ENCODE measurements at regions not wholly inside any gene's neighbourhood (a gene's known extent, or its start where the extent isn't known, plus 50 kb on each side); places are given as distances from the start of the nearest gene placed in this dataset.

DNA sequence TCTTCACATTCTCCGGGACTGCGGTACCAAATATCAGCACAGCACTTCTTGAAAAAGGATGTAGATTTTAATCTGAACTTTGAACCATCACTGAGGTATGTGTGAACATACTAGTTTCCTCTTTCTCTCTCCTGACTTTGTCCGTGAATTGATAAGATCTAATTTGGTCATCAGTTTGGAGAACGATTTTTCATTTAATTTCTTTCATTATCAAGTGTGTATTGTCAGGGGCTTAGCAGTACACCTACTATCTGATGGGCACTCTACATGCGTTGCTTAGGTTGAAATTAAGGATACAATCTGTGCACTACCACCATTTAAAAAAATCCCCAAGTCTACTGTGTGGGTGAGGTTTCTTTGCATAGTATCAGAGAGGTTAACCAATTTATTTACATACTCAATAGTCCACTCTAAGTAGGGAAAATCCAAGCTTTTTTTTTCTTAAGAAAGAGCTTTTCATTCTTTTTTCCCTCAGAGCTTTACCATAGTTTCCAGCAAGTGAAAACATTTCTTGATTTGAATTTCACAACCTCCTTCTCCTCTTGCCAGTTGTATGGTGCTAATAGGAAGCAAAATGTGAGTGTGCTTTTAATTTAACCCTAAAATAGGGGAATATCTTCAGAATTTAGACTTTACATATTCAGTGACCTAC lies 105.4 kb upstream of the ESR1 start:
- peak in 1 of 2 donors; percentile 4 for DNase-seq

DNA sequence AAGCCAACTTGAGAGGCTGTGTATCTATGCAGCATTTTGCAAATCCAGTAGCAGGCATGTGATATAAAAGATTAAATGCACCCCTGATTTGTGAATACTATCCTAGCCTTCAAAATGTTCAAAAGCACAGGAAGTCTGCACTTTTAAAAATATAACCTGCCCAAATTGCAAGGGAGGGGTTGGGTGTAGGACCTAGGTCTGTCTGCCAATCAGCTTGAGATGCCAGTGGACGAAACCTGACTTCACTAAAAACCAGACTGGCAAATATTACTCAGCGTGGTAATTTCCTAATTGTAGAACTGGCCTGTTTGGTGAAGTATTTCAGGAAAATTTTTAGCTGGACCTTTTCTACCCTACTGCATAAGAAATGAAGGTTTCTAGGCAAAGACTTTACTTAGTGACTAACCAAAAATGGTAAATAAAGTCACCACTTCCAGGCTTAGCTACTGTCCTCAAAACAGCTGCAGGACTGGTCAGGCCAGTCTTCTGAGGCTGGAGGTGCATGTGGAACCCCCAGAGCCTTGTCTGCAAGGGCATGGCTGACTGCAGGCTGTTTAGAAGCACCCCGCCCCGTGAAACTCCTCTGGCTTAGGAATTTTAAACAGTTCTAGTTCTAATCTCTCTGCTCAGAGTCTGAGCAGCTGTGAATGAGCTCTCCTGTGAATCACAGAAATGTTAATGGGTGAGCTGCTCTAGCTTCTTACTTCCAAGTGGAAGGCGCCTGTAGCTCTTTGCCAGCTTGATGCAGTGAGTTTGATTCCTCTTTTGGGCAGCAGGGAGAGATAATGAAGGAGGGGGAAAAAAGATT lies 104.4 kb upstream of the ESR1 start:
- peak in 1 of 2 donors; percentile 12 for DNase-seq

DNA sequence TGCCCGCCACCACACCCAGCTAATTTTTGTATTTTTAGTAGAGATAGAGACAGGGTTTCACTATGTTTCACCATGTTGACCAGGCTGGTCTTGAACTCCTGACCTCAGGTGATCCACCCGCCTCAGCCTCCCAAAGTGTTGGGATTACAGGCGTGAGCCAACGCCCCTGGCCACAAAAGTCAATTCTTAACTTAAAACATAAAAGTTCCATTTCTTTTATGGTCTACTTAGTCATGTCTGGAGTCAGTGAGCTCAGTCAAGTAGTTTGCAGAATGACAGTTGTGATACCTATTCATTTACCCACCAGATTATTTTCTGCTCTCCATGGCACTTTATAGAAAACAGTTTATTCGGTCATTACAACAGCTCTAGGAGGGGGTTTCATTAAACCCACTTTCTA lies 103.1 kb upstream of the ESR1 start:
- DNase-seq, result no peak

DNA sequence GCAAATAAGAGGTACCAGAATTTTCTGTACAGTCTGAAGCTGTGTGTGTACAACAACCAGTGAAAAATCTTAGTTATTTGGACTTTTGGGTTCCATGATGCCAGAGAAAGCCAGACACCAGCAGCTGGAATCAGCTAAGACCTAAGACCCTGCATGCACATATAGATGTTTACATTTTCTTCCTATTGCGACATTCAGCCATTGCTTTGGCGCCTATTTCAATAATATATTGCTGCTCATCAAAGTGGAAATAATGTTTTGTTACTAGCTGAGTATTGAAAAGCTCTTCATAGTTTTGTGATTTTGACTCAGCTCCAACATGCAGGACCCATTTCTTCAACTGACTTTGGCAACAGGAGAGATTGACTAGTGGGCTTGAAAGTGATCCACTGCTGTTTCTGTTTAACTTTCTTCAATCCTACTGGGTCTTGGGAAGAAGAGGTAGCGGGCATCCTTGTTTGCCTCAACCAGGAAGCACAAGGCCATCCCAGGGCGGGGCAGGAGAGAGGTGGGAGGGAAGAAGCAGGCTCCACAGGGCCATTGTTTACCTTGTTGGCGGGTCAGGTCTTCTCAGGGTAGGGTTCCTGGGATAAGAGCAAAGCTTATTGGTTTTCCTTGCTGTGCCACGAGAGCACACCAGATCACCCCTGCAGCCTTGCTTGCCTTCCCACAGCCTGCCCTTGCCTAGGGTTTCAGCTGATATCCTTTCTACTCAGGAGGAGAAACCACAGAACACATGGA lies 101.3 kb upstream of the ESR1 start:
- DNase-seq, result no peak

DNA sequence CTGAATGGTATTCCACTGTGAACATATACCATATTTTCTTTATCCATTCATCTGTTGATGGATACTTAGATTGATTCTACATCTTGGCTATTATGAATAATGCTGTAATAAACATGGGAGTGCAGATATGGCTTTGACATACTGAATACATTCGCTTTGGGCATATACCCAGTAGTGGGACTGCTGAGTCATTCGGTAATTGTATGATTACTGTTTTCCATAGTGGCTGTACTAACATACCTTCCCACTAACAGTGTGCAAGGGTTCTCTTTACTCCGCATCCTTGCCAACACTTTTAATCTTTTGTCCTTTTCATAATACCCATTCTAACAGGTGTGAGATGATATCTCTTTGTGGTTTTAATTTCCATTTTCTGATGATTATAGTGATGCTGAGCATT lies 98.2 kb upstream of the ESR1 start:
- DNase-seq, result no peak

DNA sequence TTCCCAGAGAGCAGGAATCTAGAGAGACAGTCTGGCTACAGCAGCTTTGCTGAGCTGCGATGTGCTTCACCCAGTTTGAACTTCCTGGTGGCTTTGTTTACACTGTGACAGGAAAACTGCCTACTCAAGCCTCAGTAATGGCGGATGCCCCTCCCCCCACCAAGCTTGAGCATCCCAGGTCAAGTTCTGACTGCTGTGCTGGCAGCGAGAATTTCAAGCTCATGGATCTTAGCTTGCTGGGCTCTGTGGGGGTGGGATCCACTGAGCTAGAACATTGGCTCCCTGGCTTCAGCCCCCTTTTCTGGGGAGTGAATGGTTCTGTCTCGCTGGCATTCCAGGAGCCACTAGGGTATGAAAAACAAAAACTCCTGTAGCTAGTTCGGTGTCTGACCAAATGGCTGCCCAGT lies 91.0 kb upstream of the ESR1 start:
- peak; percentile 6 to 20 for DNase-seq

DNA sequence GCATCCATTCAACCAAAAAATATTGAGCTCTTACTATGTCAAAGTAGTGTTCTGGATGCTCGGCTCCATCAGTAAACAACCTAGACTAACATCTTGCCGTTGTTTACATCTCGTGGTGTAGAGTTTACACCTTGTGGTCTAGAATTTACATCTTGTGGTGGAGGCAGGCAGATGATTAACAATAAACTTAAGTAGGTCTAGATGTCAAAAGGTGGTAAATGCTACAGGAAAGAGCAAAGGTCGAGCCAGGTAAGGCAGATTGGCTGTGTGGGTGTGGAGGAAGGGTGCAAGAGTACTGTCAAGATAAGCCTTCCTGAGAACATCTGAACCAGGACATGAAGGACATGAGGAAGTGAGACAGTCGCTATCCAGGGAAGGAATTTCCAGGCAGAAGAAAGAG lies 88.4 kb upstream of the ESR1 start:
- DNase-seq, result no peak

DNA sequence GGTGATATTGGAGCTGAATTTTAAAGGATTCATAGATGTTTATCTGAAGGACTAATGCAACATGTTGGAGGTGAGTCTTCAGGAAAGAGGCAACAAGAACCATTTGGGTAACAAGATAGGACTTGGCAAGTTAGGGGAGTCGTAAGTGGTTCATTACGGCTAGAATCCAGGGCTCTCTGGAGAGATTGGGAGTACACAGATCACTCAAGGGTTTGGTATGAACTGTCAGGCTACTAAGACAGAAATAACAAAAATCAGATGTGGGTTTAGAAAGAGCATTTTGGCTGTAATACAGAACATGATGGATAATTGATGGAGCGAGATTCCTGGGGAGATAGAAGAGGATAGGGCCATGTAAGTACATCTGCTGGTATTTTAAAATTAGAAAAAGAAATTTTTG lies 86.3 kb upstream of the ESR1 start:
- DNase-seq, result no peak

DNA sequence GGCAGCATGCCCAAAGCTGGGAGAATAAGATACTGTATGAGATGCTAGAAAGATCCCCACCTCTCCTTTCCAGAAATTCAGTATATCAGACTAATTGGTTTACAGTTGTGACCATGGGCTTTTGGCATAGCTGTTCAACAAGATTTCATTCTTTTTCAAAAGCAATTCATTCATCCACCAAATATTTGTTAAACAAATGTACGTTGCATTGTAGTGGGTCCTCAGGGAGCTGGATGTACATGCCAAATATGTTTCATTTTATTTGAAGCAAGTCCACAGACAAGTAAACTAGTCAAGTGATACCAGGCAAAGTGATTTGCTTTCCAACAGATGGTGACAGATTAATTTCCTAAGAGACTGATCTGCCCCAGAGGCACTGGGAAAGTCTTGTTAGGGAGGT lies 85.8 kb upstream of the ESR1 start:
- DNase-seq, result no peak

DNA sequence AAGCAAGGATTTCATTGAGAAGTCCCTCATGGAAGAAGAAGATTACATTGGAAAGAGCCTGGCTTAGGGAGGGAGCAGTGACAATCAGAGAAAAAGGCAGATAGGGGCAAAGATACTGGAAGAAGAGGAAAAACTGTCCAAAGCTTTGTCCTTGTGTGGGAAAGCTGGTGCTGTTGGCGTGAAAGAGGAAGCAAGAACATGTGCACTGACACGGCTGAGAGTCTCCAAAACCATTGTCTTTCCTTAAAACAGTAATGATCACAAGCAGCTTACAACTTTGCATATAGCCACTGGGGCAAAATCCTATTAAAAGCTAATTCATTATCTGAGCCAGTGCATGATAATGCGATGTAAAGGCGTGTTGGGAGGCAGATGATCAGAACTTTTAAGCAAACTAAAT lies 85.1 kb upstream of the ESR1 start:
- DNase-seq, result no peak

DNA sequence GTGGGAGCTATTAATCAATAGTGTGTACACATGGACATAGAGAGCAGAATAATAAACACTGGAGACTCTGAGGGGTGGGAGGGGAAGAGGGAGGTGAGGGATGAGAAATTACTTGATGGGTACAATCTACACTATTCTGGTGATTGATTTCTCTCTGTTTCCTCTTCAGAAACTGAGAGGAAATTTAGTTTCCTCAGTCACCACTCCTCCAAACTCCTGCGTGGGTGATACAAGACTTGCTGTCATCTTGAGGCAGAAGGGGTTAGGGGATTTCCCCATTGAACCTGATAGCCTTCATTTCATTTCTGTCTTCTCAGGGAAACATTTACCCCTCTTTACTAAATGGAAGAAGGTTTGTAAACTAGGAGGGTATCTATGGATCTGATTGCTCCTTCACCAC lies 84.3 kb upstream of the ESR1 start:
- DNase-seq, result peak in 1 of 2 donors; percentile 11

DNA sequence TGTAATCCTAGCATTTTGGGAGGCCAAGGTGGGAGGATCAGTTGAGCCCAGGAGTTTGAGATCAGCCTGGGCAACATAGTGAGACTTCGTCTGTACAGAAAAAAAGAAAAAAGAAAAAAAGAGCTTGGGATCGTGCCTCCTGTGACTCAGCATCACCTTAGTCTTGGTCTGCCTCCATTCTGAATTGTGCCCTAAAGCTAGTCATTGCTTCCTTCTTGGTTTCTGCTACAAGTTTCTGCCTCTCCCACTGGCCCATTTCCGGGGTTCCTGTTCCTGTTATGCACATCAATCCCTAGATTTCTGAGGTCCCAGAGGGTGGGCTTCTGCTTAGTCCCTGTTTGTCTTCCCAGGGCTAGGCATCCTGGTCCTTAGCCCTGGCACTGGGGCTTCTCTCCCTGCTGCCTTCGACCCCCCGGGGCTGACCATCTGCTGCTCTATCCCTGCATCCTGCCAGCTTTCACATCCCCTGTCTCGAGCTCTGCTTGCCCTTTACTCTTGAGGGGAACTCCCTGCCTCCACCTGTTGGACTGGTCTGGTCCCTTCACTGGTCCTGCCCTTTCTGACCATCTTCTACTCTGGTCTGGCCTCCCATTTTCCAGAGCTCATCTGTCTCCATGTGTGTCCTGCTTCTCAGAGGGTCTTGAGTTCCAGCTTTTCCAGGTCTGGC lies 77.5 kb upstream of the ESR1 start:
- DNase-seq, result no peak

DNA sequence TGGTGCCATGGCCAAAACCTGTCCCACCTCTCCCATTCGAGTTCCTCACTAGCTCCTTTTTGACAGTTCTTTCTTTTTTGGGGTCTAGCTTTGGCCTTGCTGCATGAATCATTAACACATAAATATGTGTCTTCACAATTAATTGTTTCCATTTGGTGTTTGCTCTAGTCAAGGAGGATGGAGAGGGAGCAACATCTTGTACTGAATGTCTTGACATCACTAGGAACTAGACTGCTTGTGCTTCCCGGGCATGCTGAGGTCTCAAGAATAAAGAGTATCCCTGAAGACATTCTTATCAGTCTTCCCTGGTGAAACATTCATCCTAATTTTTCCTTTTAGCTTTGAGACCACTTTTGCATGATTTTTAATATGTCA lies 77.0 kb upstream of the ESR1 start:
- DNase-seq, result no peak

DNA sequence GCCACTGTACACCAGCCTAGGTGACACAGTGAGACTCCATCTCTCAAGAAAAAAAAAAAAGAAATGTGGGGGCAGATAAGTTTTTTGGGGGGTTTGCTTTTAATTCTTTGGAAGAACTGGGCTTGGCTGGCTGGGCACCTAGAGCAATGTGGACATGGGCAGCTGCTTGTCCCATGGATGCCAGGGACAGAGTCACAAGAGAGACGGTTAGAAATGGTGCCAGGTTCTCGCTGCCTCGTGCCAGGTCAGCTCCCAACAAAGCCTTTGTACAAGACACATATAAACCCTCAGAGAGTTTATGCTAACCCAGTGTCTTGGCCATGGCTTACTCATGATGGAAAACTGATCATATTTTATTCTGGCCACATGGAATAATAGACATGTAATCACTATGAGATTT lies 76.2 kb upstream of the ESR1 start:
- no peak for DNase-seq

DNA sequence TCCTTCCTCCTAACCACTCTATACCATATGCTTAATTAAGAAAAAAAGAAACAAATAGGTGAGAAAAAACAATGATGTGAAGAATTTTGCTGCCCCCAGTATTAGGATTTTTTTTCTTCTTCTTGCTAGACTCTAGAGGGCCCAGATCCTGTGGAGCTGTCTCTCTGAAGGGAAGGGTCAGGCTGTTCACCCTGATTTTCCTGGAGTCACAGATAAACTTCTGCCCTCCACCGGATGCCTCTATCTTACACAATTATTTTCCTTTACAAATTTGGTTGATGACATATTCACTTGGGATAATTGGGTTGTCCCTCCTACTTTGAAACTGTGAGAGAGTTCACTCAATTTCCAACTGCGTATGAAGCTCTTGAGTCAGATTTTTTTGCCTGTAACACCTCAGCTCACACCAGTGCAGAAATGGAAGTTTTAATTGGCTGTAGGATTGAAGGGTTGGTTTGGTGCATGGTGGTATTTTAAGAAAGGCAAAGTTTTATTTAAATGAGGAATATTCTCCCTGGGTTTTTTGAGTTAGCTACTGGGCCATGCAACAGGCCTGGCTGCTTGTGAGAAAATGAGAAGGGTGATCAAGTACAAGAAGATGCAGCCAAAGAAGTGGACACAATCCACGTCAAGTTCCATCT lies 73.7 kb upstream of the ESR1 start:
- DNase-seq, result no peak

DNA sequence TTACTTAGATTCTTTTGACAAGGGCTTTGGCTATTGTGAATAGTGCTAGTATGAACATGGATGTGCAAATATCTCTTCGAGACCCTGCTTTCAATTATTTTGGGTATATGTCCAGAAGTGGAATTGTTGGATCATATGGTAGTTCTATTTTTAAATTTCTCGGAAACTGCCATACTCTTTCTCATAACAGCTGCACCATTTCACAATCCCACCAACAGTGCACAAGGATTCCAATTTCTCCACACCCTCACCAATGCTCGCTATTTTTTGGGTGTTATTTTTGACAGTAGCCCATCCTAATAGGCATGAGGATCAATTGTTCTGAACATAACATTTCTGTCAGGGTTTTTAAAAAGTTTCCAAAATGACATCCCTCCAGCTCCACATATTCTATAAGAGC lies 69.2 kb upstream of the ESR1 start:
- DNase-seq, result no peak

DNA sequence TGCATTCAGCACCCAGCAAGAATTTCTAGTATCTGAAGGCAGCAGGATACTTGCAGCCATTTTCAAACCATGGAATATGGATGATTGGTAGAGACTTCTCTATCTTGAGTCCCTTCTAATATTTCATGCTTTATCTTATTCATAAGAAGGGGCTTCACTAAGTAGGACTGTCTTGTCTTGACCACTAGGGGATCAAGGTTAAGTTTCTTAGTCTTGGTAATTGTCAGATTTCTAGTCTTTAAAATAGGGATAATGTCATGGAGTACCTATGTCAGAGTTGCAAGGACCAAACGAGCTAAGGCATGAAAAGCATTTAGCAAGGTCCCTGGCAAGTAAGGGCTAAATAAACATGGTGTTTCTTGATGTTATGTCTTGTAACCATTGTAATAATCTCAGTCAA lies 68.5 kb upstream of the ESR1 start:
- no peak for DNase-seq

DNA sequence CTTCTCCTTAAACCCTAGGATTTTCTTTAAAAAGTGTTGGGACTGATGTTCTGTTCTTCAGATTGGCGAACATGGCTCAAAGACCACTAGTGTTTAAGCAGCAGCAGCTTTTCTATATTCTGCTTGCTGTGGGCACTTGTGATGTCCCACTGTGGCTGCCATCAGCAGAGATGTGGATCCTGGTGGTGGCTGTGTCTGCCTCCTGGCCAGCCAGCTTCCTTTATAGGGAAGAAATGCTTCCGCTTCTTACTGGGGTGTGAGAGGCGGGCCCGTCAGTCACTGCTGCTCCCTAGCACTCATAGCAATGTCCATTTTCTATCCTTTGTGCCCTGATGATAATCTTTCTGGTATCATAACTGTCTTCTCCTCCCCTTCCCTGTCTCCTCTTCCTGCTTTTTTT lies 66.7 kb upstream of the ESR1 start:
- DNase-seq, result no peak

DNA sequence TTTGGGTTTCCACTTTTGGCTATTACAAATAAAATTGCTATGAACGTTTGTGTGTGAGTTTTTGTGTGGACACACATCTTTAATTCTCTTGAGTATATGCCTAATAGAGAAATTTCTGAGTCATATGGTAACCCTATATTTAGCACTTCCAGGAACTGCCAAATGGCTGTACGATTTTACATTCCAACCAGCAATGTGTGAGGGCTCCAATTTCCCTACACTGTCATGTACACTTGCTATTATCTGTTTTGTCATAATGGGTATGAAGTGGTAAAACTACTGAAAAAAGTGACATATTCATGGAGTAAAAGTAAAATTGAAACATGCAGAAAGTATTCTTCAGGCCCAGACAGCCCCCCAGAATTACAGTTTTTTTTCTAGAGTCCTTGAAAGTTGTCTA lies 59.6 kb upstream of the ESR1 start:
- DNase-seq, result no peak

DNA sequence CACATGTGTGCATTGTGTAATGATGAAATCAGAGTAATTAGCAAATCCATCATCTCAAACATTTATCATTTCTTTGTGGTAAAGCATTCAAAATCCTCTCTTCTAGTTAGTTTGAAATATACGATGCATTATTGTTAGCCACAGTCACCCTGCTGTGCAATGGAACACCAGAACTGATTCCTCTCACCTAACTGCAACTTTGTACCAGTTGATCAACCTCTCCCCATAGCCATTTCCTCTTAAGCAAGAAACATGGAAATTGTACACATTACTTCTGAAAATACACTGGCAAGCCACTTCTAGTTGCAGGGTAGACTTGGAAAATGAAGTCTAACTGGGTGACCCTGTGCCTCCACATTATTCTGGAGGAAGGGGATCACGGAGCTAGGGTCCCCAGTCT lies 58.1 kb upstream of the ESR1 start:
- DNase-seq, result no peak

DNA sequence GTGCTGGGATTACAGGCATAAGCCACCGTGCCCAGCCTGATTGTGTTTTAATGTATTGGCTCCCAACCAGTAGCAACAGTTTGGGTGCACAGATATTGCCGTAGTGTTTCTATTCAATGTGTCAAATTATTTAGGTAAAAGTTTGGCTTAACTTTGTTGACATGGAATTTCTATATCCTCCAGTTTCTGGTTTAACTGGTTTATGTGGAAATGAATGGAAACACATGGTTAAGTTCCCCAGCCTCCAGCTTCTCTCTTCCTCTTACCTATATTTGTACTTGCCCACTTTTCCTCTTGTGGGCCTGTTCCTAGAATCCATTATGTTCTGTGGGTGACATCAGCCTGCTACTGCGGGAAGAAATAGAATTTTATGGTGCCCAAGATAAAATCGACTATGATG lies 53.9 kb upstream of the ESR1 start:
- DNase-seq, result no peak

DNA sequence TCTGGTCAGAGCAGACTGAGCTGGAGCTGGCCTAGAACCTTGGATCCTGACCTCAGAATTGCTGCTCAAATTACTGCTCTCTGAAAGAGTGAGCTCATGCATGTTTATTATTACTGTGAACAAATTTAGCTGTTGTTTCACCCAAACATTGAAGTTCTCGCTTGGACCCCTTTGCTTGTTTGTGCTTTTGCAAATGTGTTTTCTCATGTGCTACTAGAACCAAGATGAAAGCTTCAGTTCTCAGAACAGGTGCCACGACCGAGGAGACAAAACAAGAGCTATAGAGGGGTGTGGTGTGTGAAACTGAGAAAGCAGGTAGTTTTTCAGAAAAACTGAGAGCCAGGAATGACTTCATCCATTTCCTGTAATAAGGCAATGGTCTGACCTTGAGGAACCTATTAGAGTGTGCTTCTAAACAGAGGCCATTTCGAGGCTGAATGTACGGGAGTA lies 50.0 kb upstream of the ESR1 start:
- DNase-seq, result peak in 1 of 2 donors; percentile 2
